ENCODE measurements at regions not wholly inside any gene's neighbourhood (a gene's known extent, or its start where the extent isn't known, plus 50 kb on each side); places are given as distances from the start of the nearest gene placed in this dataset.

DNA sequence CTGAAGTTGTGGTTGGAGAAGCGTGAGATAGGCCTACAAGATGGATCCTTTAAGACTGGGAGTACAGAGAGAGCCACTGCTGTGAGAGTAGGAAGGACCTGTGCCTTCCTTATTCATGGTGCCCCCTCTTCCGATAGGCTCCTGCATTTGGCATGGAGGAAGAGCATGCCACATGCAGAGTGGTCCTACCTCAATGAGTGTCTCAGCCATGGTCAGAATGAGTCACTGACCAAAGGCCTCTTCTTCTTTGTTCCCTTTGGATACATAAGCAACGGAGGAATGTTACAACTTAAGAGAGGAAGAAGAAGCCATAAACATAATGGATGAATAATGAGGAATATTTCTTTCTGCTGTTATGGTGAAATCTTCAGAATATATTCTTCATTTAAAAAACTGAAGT is 681.2 kb upstream of the GRM7 start:
- intact Hi-C loops (cut with DNase I; ENCODE audit: low total_unique reads): no loop called here
- DNase-seq (ENCODE audit: low spot score in 2 of 2): no peak
- WGBS, 2 donors: 89 to 92% methylated on average over 3 of the region's 3 CpGs
- H3K4me3 ChIP-seq (ENCODE audit: low read depth, poor library complexity, severe bottlenecking): no peak overlapping the region
- TF ChIP-seq, protein P1, sequence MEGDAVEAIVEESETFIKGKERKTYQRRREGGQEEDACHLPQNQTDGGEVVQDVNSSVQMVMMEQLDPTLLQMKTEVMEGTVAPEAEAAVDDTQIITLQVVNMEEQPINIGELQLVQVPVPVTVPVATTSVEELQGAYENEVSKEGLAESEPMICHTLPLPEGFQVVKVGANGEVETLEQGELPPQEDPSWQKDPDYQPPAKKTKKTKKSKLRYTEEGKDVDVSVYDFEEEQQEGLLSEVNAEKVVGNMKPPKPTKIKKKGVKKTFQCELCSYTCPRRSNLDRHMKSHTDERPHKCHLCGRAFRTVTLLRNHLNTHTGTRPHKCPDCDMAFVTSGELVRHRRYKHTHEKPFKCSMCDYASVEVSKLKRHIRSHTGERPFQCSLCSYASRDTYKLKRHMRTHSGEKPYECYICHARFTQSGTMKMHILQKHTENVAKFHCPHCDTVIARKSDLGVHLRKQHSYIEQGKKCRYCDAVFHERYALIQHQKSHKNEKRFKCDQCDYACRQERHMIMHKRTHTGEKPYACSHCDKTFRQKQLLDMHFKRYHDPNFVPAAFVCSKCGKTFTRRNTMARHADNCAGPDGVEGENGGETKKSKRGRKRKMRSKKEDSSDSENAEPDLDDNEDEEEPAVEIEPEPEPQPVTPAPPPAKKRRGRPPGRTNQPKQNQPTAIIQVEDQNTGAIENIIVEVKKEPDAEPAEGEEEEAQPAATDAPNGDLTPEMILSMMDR (IDR thresholded peaks at IDR 0.05): no peak
- no peak for TF ChIP-seq POLR2A (IDR thresholded peaks at IDR 0.05)

DNA sequence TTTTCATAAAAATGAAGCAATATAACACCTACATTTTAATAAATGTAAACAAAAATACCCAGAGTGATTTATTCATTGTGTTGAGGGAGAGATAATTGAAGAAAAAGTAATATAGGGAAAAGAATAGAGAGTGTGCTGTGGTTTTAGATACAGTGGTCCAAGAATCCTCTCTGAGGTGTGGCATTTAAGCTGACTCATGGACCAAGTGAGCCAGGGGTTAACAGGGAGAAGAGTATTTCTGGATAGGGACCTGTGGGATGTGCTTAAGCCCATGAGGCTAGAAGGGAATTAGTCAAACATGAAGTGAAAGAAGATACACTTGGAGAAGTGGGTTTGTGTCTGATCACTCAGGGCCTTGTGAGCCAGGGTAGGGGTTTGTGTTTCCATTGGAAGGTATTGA is 680.7 kb upstream of the GRM7 start:
- no peak for DNase-seq (ENCODE audit: low spot score in 2 of 2)
- TF ChIP-seq, protein P1 (IDR thresholded peaks at IDR 0.05): no peak
- TF ChIP-seq POLR2A (IDR thresholded peaks at IDR 0.05): no peak
- intact Hi-C loops (cut with DNase I; ENCODE audit: low total_unique reads): no loop called here
- no peak overlapping the region for H3K4me3 ChIP-seq (ENCODE audit: low read depth, poor library complexity, severe bottlenecking)

DNA sequence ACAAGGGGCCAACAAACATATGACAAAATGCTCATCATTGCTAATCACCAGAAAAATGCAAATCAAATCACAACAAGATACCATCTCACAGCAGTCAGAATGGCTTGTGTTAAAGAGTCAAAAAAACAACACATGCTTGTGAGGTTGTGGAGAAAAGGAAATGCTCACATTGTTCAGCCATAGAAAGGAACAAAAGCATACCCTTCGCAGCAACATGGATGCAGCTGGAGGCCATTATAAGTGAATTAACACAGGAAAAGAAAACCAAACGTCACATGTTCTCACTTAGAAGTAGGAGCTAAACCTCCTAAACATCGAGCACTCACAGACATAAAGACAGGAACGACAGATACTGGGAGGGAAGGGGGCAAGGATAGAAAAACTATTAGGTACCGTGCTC is 678.4 kb upstream of the GRM7 start:
- no peak for TF ChIP-seq POLR2A (IDR thresholded peaks at IDR 0.05)
- TF ChIP-seq, protein P1 (IDR thresholded peaks at IDR 0.05): no peak
- no peak overlapping the region for H3K4me3 ChIP-seq (ENCODE audit: low read depth, poor library complexity, severe bottlenecking)
- intact Hi-C loops (cut with DNase I; ENCODE audit: low total_unique reads): no loop called here
- no peak for DNase-seq (ENCODE audit: low spot score in 2 of 2)
- WGBS, 2 donors: 42 to 46% methylated on average over 5 of the region's 5 CpGs

DNA sequence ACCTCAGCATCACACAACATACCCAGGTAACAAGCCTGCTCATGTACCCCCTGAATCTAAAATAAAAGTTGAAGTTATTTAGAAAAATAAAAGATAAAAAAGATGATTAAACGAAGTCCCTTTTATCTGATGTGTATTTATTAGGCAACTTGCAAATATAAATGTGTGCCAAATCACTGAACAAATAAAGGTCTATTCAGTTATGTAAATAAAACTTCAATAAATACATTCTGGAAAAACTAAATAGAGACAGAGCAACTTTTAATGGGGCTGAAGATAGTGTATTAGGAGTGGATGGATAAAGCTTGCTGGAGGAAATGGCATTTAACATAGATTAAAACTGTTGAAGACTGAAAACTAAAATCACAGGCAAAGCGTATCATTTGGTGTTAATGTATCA is 678.0 kb upstream of the GRM7 start:
- no peak overlapping the region for H3K4me3 ChIP-seq (ENCODE audit: low read depth, poor library complexity, severe bottlenecking)
- DNase-seq (ENCODE audit: low spot score in 2 of 2): no peak
- intact Hi-C loops (cut with DNase I; ENCODE audit: low total_unique reads): no loop called here
- no peak for TF ChIP-seq POLR2A (IDR thresholded peaks at IDR 0.05)
- TF ChIP-seq, protein P1 (IDR thresholded peaks at IDR 0.05): no peak
- WGBS, 2 donors: 79 to 82% methylated on average over 2 of the region's 2 CpGs

DNA sequence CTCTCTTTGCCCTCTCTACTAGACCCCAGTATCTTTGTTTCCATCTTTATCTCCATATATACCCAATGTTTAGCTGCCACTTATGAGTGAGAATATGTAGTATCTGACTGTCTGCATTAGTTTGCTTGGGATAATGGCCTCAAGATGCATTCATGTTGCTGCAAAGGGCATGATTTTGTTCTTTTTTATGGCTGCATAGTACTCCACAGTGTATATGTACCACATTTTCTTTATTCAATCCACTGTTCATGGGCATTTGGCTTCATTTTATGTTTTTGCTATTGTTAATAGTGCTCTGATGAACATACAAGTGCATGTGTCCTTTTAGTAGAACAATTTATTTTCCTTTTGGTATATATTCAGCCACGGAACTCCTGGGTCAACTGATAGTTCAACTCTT is 671.5 kb upstream of the GRM7 start:
- no peak for TF ChIP-seq POLR2A (IDR thresholded peaks at IDR 0.05)
- TF ChIP-seq, protein P1 (IDR thresholded peaks at IDR 0.05): no peak
- DNase-seq (ENCODE audit: low spot score in 2 of 2): no peak
- intact Hi-C loops (cut with DNase I; ENCODE audit: low total_unique reads): no loop called here
- H3K4me3 ChIP-seq (ENCODE audit: low read depth, poor library complexity, severe bottlenecking): no peak overlapping the region
- 88 to 91% methylated on average over 1 of the region's 1 CpG for WGBS, 2 donors

DNA sequence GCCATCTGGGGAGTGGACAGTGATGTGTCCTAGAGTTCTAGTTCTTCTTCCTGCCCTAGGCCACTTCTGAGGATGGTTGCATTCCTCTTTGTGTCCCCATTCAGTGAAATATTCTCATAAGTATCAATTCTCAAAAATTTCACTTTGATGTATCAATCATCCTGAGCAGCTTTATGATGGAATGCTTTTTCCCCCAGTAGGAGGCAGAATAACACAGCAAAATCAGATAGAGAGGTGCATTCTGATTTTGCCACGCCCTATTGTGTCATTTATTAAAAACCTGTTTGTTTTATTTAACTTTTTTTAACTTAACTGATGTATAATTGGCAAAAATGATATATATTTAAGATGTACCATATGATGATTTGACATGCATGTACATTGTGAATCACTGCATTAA is 656.0 kb upstream of the GRM7 start:
- TF ChIP-seq, protein P1 (IDR thresholded peaks at IDR 0.05): no peak
- TF ChIP-seq POLR2A (IDR thresholded peaks at IDR 0.05): no peak
- no peak for DNase-seq (ENCODE audit: low spot score in 2 of 2)
- 43 to 44% methylated on average over 1 of the region's 1 CpG for WGBS, 2 donors
- intact Hi-C loops (cut with DNase I; ENCODE audit: low total_unique reads): no loop called here
- no peak overlapping the region for H3K4me3 ChIP-seq (ENCODE audit: low read depth, poor library complexity, severe bottlenecking)
